Neural cell (in vitro differentiated cells): ENCODE measurements at regions not wholly inside any gene's neighbourhood (a gene's known extent, or its start where the extent isn't known, plus 50 kb on each side); places are given as distances from the start of the nearest gene placed in this dataset.

Experiments
- H2AFZ ChIP-seq: fragments of 200-600, 300-800 bp; sonication (generic), shearing (Covaris generic); 2 replicates; pipeline ENCODE4 v1.6.0; 2014; ENCODE audit warnings: low read depth, mild to moderate bottlenecking, antibody characterized with exemption, low read length, moderate library complexity
- H3F3A ChIP-seq: fragments of 200-600 bp; shearing (Covaris generic); 2 replicates; pipeline ENCODE4 v1.6.1; 2016; ENCODE audit warnings: mild to moderate bottlenecking, moderate library complexity, mixed read lengths, antibody characterized with exemption, low read length; ENCODE audit not compliant: insufficient read depth, poor library complexity, severe bottlenecking
- H3K27ac ChIP-seq: fragments of 200-600, 300-800 bp; sonication (generic), shearing (Covaris generic); 2 replicates; pipeline ENCODE4 v1.5.1; 2014; ENCODE audit warnings: mild to moderate bottlenecking, low read length, moderate library complexity
- H3K27me3 ChIP-seq: fragments of 300-800, 200-600 bp; sonication (generic), shearing (Covaris generic); 2 replicates; pipeline ENCODE4 v1.6.0; 2014; ENCODE audit warnings: mild to moderate bottlenecking, low read depth, low read length, moderate library complexity; ENCODE audit not compliant: insufficient read depth
- H3K36me3 ChIP-seq: fragments of 300-800, 200-600 bp; sonication (generic), shearing (Covaris generic); 2 replicates; pipeline ENCODE4 v1.5.1; 2014; ENCODE audit warnings: mild to moderate bottlenecking, antibody characterized with exemption, low read length, moderate library complexity; ENCODE audit not compliant: insufficient read depth
- H3K4me2 ChIP-seq: fragments of 300-800, 200-600 bp; sonication (generic), shearing (Covaris generic); 2 replicates; pipeline ENCODE4 v1.6.0; 2014; ENCODE audit warnings: mild to moderate bottlenecking, low read length
- H3K4me3 ChIP-seq: fragments of 300-800, 200-600 bp; sonication (generic), shearing (Covaris generic); 2 replicates; pipeline ENCODE4 v1.5.1; 2014; ENCODE audit warnings: mild to moderate bottlenecking, low read length, moderate library complexity
- H3K79me2 ChIP-seq: fragments of 200-600 bp; shearing (Covaris generic); replicated peaks from 2 replicates; pipeline ENCODE4 v1.6.0; 2014; ENCODE audit warnings: mild to moderate bottlenecking, low read length, moderate library complexity; ENCODE audit not compliant: insufficient read depth
- H3K9ac ChIP-seq: fragments of 300-800, 200-600 bp; sonication (generic), shearing (Covaris generic); 2 replicates; pipeline ENCODE4 v1.6.1; 2016; ENCODE audit warnings: mild to moderate bottlenecking, low read length, mixed read lengths
- H3K9me2 ChIP-seq: fragments of 200-600 bp; shearing (Covaris generic); 2 replicates; pipeline ENCODE4 v1.6.1; 2016; ENCODE audit warnings: mild to moderate bottlenecking, low read length, mixed read lengths; ENCODE audit not compliant: insufficient read depth
- H3K9me3 ChIP-seq: fragments of 200-600, 300-800 bp; sonication (generic), shearing (Covaris generic); 2 replicates; pipeline ENCODE4 v1.6.1; 2016; ENCODE audit warnings: mild to moderate bottlenecking, mixed run types, low read length, moderate library complexity, mixed read lengths
- H4K20me1 ChIP-seq: fragments of 200-600 bp; shearing (Covaris generic); 2 replicates; pipeline ENCODE4 v1.6.1; 2016; ENCODE audit warnings: mild to moderate bottlenecking, mixed run types; ENCODE audit not compliant: insufficient read depth
- EP300 ChIP-seq: fragments of 450-650 bp; conservative IDR thresholded peaks from 2 replicates; pipeline ENCODE4 v1.6.1; 2014; ENCODE audit warnings: antibody characterized with exemption, mild to moderate bottlenecking, moderate library complexity; ENCODE audit not compliant: poor library complexity, severe bottlenecking
- EZH2 ChIP-seq: fragments of 200-600, 300-800 bp; shearing (Covaris generic), sonication (generic); IDR thresholded peaks from 2 replicates; pipeline ENCODE4 v1.6.1; 2014; ENCODE audit warnings: antibody characterized with exemption, low read length, borderline replicate concordance, mild to moderate bottlenecking; ENCODE audit not compliant: insufficient read depth, poor library complexity, severe bottlenecking
- MXI1 ChIP-seq: fragments of 450-650 bp; conservative IDR thresholded peaks from 2 replicates; pipeline ENCODE4 v1.6.1; 2014; ENCODE audit warnings: antibody characterized with exemption, mild to moderate bottlenecking; ENCODE audit not compliant: poor library complexity, severe bottlenecking
- POLR2AphosphoS5 ChIP-seq: IDR thresholded peaks from 2 replicates; pipeline ENCODE4 v1.6.1; 2012
- RAD21 ChIP-seq: fragments of 450-650 bp; conservative IDR thresholded peaks from 2 replicates; pipeline ENCODE4 v1.6.1; 2014; ENCODE audit warnings: antibody characterized with exemption, mild to moderate bottlenecking, moderate library complexity
- SMC3 ChIP-seq: fragments of 450-650 bp; conservative IDR thresholded peaks from 2 replicates; pipeline ENCODE4 v1.6.1; 2014; ENCODE audit warnings: antibody characterized with exemption, mild to moderate bottlenecking, moderate library complexity; ENCODE audit not compliant: poor library complexity
- TAF1 ChIP-seq: IDR thresholded peaks from 2 replicates; pipeline ENCODE4 v1.6.1; 2012; ENCODE audit warnings: low read depth
- TF ChIP-seq, protein P1 (sequence below): IDR thresholded peaks from 2 replicates; pipeline ENCODE4 v1.6.1; 2012; ENCODE audit warnings: borderline replicate concordance
- TF ChIP-seq, protein P2 (sequence below): fragments of 450-650 bp; IDR thresholded peaks from 2 replicates; pipeline ENCODE4 v1.5.1; 2014; ENCODE audit warnings: antibody characterized with exemption, mild to moderate bottlenecking, moderate library complexity; ENCODE audit not compliant: poor library complexity, severe bottlenecking

DNA sequence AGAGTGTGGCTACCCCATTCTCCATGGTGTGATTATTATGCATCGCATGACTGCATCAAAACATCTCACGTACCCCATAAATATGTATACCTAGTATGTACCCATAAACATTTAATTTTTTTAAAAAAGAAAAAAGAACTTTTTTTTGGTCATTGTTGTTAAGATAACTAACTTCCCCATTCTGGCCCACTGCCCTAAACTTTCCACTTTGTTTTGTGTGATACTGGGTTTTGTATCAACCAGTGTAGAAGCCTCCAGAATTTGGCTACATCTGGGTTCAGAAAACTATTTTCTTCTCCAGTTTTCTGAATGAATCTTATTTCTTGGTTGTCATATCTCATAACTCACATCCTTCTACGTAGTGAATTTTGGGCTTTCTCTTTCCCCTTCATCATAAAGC, 62.3 kb upstream of the NABP1 start:
- H3K79me2 ChIP-seq: no peaks in the 10 kb centered on the region
- no peaks in the 10 kb centered on the region for H3K36me3 ChIP-seq
- H3K9me2 ChIP-seq: no peaks in the 10 kb centered on the region
- no peaks in the 10 kb centered on the region for H4K20me1 ChIP-seq
- TF ChIP-seq, protein P1, sequence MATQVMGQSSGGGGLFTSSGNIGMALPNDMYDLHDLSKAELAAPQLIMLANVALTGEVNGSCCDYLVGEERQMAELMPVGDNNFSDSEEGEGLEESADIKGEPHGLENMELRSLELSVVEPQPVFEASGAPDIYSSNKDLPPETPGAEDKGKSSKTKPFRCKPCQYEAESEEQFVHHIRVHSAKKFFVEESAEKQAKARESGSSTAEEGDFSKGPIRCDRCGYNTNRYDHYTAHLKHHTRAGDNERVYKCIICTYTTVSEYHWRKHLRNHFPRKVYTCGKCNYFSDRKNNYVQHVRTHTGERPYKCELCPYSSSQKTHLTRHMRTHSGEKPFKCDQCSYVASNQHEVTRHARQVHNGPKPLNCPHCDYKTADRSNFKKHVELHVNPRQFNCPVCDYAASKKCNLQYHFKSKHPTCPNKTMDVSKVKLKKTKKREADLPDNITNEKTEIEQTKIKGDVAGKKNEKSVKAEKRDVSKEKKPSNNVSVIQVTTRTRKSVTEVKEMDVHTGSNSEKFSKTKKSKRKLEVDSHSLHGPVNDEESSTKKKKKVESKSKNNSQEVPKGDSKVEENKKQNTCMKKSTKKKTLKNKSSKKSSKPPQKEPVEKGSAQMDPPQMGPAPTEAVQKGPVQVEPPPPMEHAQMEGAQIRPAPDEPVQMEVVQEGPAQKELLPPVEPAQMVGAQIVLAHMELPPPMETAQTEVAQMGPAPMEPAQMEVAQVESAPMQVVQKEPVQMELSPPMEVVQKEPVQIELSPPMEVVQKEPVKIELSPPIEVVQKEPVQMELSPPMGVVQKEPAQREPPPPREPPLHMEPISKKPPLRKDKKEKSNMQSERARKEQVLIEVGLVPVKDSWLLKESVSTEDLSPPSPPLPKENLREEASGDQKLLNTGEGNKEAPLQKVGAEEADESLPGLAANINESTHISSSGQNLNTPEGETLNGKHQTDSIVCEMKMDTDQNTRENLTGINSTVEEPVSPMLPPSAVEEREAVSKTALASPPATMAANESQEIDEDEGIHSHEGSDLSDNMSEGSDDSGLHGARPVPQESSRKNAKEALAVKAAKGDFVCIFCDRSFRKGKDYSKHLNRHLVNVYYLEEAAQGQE: no peak
- TF ChIP-seq MXI1 (no peak), RAD21 (no peak), EP300 (no peak), TAF1 (no peak)
- H3F3A ChIP-seq: no peaks in the 10 kb centered on the region
- no peaks in the 10 kb centered on the region for H3K27me3 ChIP-seq
- no peak overlapping the region for H3K9ac ChIP-seq
- H2AFZ ChIP-seq: no peak overlapping the region
- H3K4me3 ChIP-seq: no peak overlapping the region
- no peak overlapping the region for H3K4me2 ChIP-seq
- H3K9me3 ChIP-seq: no peaks in the 10 kb centered on the region
- no peak overlapping the region for H3K27ac ChIP-seq

DNA sequence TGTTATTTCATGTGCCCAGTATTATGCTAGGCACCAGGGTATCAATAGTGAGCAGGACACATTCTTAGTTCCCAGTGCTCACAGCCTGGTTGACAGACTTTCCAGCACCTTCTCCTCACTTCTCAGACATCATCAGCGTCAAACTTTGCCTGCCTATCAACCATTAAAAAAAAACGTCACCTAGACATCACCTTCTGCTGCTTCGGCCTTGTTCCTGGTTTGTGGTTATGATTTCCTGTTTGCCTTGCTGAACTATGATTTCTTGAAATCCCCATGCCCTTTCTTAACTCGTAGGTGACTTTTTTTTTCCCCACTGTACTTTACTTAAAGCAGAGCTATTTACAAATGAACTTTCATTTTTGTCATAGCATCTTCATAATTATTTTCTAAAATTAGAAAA, 60.4 kb upstream of the NABP1 start:
- H3K9me3 ChIP-seq: no peaks in the 10 kb centered on the region
- H3K79me2 ChIP-seq: no peaks in the 10 kb centered on the region
- TF ChIP-seq POLR2AphosphoS5 (no peak), EP300 (no peak), TAF1 (no peak), SMC3 (no peak), MXI1 (no peak), EZH2 (no peak), RAD21 (no peak)
- TF ChIP-seq, protein P2, sequence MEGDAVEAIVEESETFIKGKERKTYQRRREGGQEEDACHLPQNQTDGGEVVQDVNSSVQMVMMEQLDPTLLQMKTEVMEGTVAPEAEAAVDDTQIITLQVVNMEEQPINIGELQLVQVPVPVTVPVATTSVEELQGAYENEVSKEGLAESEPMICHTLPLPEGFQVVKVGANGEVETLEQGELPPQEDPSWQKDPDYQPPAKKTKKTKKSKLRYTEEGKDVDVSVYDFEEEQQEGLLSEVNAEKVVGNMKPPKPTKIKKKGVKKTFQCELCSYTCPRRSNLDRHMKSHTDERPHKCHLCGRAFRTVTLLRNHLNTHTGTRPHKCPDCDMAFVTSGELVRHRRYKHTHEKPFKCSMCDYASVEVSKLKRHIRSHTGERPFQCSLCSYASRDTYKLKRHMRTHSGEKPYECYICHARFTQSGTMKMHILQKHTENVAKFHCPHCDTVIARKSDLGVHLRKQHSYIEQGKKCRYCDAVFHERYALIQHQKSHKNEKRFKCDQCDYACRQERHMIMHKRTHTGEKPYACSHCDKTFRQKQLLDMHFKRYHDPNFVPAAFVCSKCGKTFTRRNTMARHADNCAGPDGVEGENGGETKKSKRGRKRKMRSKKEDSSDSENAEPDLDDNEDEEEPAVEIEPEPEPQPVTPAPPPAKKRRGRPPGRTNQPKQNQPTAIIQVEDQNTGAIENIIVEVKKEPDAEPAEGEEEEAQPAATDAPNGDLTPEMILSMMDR: no peak
- TF ChIP-seq, protein P1: no peak
- H4K20me1 ChIP-seq: no peaks in the 10 kb centered on the region
- H3K9ac ChIP-seq: no peak overlapping the region
- no peak overlapping the region for H2AFZ ChIP-seq
- no peaks in the 10 kb centered on the region for H3K27me3 ChIP-seq
- H3F3A ChIP-seq: no peaks in the 10 kb centered on the region
- H3K9me2 ChIP-seq: no peaks in the 10 kb centered on the region
- no peak overlapping the region for H3K27ac ChIP-seq
- H3K36me3 ChIP-seq: no peaks in the 10 kb centered on the region
- no peak overlapping the region for H3K4me3 ChIP-seq
- no peak overlapping the region for H3K4me2 ChIP-seq
